Inferior parietal cortex (tissue), 1 donor: ENCODE measurements at regions not wholly inside any gene's neighbourhood (a gene's known extent, or its start where the extent isn't known, plus 50 kb on each side); places are given as distances from the start of the nearest gene placed in this dataset.
A peak's percentile ranks its signal among the peaks of the same experiment; 100 is the strongest.
"Not testable (repeated sequence)": the region's sequence is repeated elsewhere in the genome, so short reads cannot be mapped to it uniquely, and the experiment has no call there.

Experiments
- DNase-seq: peaks from one replicate; pipeline ENCODE4 v3.0.0-alpha.2; 2016; ENCODE audit errors: extremely low spot score

DNA sequence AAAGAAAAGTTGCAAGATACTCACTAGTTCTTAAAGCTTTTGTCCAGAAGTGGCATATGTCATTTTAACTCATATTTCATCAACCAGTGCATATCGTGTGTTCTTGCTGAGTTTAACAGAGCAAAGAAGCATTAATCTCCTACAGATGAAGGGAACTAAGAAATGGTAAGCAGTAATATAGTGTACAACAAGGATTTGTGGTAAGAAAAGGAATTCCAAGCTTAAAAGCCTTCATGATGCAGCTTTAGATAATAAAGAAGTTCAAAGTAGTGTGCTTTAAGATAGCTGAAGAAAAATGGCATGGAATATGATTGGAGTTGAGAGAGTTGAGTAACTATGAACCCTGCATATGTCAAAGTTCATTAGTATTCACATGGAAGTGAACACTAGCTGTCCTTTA, 649.8 kb upstream of the FSHR start:
- DNase-seq: no peak

DNA sequence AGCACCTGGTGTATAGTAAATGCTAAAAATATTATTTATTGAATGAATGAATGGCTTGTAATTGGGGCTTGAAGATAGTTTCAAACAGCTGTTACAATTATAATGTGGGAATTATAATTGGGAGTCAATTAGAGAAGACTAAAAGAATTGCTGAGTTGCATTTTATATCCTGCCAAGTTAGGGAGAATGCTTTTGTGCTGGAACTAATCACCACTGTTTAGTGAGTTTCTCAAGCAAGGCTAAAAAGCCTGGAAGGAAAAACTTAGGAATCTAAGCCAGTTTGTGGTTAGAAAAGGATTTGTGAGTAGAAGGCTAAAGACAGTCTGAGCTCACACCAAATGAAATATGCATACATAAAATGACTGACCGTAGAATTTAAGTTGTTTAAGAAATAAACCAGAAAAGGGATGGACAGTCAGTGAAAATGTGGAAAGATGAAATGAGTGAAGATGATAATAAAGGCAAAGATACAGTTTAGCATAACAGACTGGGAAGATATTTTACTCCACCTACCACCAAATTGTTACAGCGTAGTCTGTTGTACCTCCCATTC, 647.7 kb upstream of the FSHR start:
- DNase-seq: peak; percentile 16

GRCh38 chr2:49798570-49798969, 644.3 kb upstream of the FSHR start:
- no peak for DNase-seq

DNA sequence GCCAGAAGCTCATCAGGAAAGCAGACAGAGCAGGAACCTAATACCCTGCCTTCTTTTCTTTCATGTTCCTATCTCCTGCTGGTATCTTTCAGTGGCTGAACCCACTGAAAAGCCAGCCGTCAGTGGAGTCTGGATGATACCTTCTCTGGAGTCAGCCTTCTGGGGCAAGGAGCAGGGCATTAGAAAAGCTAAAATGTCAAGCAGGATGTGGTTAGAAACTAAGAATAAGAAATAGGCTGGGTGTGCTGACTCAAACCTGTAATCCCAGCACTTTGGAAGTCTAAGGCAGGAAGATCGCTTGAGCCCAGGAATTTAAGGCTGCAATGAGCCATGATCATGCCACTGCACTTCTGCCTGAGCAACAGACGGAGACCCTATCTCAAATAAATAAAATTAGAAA, 642.0 kb upstream of the FSHR start:
- no peak for DNase-seq

GRCh38 chr2:49794396-49794795, 640.1 kb upstream of the FSHR start:
- DNase-seq: no peak

DNA sequence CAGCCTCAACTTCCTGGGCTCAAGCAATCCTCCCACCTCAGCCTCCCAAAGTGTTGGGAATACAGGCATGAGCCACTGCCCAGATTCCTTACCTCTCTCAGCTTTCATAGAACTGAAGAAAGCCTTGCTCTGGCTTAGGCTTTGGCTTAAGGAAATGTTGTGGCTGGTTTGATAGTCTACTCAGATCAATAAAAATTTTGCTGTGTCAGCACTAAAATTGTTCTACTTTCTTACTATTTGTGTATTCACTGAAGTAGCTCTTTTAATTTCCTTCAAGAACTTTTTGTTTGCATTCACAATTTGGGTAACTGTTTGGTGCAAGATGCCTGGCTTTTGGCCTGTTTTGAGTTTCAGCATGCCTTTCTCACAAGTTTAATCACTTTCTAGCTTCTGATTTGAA, 634.0 kb upstream of the FSHR start:
- no peak for DNase-seq

DNA sequence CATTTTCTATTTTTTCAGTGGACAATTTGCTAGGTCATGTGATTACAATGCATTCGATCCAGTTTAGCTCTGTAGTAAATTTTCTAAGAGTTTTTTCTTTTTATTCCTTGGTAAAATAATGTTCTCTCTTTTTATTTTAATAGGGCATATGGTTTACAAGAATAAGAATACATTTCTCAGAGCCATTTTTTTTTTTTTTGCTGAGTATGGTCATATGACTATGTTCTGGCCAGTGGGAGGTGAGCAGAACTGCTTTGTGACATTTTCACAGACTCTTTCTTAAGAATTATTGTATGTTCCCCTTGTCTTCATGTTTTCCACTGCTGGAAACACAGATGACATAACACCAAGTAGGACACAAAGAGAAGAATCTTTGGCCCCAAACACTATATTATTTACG, 626.6 kb upstream of the FSHR start:
- no peak for DNase-seq

DNA sequence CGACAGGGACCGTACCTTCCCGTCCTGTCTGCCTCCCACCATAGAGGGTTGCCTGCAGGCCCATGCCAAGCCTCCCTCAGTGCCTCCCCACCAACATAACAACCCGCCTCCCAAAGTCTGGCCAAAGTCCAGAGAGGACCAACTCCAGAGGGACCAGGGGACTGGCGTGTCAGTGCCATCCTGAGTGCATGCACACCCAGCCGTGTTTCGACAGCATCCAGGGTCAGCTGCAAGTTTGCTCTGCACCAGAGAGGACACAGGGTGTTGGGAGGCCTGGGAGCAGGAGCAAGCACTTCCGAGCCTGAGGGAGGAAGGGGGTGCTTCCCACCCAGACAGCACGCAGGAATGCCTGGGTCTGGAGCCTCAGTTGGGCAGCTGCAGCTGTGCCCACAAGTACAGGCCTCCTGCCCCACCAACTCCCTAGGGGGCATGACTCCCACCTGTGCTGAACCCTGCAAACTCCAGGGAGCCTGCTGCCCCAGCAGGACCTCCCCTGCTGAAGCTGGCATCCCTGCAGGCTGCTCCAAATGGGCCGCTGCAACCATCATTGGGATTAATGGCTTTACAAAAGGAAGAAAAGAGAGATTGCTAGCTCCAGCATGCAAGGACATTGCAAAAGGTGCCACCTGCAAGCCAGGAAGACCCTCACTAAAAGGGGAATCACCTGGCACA, 618.1 kb upstream of the FSHR start:
- DNase-seq: no peak

GRCh38 chr2:49770919-49771318, 616.6 kb upstream of the FSHR start:
- peak; percentile 39 for DNase-seq

DNA sequence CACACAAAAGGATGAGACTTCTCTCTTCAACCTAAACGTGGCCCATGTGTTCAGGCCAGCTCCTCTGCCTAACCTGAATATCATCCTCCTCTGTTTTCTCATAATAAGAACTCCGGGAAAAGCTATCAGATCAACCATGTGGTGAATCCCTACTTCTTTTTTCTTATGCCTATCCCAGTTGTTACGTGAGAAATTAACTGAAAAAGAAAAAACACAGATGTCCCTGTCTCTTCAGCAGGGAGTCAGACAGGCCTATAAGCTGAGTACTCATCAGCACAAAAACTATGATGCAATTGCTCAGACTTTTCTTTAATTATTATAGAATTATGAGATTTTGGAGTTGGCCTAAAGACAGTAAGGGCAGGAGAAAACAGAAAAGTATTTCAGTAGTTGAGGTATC, 613.0 kb upstream of the FSHR start:
- no peak for DNase-seq

- no peak for DNase-seq
These were observed 601.5 kb upstream of the FSHR start for GRCh38 chr2:49755777-49756176.

- no peak for DNase-seq
These were observed 600.1 kb upstream of the FSHR start for GRCh38 chr2:49754381-49754780.

DNA sequence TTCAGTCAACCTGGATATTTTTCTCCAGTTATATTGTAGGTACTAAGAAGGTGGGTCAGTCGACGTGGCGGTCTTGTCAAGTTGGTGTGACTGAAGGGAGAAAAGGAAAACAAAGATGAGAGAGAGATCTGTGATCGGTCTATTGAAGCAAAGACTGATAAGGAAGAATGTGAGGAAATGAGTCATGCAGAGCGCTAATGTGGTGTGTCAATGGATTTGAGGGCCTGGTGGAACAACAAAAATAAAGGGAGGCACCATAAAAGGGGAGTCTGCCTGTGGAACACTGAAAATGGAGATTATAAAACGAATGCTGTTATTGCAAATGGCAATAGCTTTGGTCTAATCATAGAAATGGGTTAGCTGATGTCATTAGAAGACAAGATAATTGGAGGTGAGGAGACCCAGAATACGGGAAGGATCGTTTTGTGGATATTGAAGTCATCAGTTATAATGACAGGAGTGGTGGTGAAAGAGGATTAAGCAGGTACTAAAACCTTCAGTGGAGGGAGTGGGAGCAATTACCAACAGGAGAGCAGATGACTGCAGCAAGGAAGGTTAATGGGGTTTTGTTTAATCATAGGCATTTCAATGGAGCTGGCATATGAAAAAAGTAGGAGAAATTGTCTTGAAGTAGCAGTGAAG, 599.1 kb upstream of the FSHR start:
- no peak for DNase-seq

DNA sequence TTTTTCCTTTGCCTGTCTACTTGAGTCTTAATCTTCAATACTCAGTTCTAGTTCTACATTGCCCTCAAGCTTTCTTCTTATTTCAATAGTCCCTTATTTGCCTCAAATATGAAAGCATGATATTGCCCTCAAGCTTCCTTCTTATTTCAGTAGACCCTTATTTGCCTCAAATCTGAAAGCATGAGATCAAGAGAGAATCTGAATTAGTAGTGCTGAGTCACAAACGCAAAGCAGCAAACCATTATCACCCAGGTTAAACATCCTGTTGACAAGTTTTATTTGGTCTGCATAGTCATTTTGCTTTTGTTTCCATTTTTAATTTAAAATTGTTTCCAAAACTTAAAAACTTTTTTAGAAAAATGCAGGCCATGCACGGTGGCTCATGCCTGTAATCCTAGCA, 583.3 kb upstream of the FSHR start:
- DNase-seq: no peak

GRCh38 chr2:49732924-49733323, 578.6 kb upstream of the FSHR start:
- not testable (repeated sequence) for DNase-seq

DNA sequence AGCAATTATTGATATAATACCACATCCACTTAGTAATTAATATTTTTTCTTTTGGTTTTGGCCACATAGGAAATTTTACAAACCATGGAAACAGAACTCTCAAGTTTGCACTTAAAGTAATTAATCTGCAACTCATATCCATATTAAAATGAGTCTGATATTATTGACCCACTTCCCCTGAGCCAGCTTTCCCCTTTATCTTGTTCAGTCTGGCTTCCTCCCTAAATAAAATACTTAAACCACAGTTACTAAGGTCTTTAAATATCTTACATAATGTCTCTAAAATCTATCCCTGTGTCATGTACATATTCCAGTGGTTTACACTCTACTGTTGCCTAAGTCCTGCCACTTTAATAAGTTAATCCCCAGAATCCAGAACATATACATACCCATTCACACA, 564.9 kb upstream of the FSHR start:
- no peak for DNase-seq

GRCh38 chr2:49715597-49715996, 561.3 kb upstream of the FSHR start:
- no peak for DNase-seq

DNA sequence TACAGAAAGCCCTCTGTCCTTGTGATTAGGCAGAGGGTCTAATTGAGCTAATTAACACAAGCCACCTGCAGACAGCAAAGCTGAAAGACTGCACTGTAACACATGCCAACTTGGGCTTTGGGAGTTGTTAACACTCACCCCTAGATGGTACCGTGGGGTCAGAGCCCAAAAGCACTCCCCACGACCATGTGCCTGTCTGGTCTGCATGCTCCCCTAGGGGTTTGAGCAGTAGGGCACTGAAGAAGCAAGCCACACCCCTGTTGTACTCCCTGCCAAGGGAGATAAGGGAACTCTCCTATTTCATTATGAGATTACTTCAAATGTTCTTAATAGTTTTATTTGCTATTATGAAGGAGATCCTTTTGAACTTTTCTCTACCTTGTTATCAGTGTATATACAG, 560.1 kb upstream of the FSHR start:
- no peak for DNase-seq

GRCh38 chr2:49702740-49703139, 548.4 kb upstream of the FSHR start:
- no peak for DNase-seq

DNA sequence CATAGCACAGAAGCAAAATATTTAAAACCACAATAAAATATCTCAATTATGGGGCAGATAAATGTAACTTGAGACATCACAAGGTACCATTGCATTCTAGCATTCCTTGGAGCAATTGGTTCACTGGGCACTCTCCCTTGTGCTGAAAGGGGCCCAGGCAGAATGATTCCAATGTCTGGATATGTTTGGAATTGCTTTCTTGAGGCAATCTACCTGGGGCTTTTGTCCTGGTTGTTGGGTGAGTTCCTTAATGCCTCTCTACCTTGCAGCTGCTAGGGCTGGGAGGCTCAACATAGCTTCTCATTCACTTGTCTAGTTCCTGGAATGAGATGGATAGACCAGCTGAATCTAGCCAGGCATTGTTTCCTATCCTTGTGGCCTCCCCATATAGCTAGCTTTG, 539.6 kb upstream of the FSHR start:
- no peak for DNase-seq

DNA sequence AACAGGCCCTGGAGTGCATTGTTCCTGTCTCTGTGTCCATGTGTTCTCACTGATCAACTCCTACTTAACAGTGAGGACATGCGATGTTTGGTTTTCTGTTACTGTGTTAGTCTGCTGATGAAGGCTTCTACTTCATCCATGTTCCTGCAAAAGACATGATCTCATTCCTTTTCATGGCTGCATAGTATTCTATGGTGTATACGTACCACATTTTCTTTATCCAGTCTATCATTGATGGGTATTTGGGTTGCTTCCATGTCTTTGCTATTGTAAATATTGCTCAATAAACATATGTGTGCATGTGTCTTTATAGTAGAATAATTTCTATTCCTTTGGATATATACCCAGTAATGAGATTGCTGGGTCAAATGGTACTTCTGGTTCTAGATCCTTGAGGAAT, 537.7 kb upstream of the FSHR start:
- not testable (repeated sequence) for DNase-seq

DNA sequence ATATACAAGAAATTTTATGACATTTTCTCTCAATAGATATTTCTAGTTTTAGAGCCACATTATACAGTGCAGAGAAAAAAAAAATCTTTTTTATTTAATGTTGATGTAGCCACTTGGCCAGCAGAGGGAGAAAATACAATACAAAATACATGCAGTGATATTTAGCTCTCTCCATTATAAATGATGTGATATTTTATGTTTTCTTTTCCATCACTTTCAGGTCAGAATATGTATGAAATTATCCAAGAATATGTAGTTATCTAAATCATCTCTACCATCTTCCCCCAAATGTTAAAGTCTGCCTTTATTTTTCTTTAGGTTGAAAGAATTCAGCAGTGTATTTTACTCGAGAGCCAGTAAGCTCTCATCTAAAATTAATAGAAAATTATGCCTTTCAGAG, 533.6 kb upstream of the FSHR start:
- peak; percentile 45 for DNase-seq

DNA sequence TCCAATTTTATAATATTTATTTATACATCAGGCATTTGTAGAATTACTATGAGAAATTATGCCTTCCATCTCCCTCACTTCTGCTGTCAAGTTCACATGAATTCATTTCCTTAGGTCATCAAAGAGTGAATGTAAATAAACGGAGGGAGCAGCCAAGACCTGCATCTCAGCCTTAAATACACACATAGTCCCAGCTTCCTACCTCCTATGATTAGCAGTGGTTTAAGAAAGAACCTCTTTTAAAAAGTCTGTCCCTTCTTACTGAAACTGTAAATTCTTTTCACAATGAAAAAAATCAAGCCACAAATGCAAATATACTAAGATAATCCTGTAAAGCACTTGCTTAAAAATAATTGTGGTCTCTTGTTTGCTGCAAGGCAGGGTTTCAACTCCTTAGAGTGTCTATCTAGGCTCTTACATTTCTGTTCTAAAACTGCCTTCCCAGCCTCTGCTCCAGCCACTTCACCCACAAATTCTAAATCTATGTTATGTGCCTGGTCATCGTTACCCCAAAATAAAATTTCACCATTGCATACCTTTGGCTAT, 532.7 kb upstream of the FSHR start:
- DNase-seq: no peak
